ENCODE measurements at regions not wholly inside any gene's neighbourhood (a gene's known extent, or its start where the extent isn't known, plus 50 kb on each side); places are given as distances from the start of the nearest gene placed in this dataset.
A peak's percentile ranks its signal among the peaks of the same experiment; 100 is the strongest.

- Mint-ChIP-seq H3K9me3 (no peaks in the 10 kb centered on the region), H3K27ac (peak overlapping the region; percentile 99), H3K4me3 (peak overlapping the region; percentile 48), H3K36me3 (ENCODE audit: low read depth) (no peaks in the 10 kb centered on the region), H3K4me1 (ENCODE audit: low read depth) (peaks cover 97% of the 10 kb centered on the region), H3K27me3 (peaks cover 2% of the 10 kb centered on the region)
- intact Hi-C loops (cut with micrococcal nuclease): loop anchor here (1.0 to 5.0 kb wide), 2 partner anchors 24 to 84 kb away; partner anchors contain the start of gene PITX1
Observed at GRCh38 chr5:135116160-135116561, 82.1 kb upstream of the PITX1 start.

- Mint-ChIP-seq H3K9me3 (no peaks in the 10 kb centered on the region), H3K27me3 (no peaks in the 10 kb centered on the region), H3K36me3 (ENCODE audit: low read depth) (no peaks in the 10 kb centered on the region), H3K4me1 (ENCODE audit: low read depth) (peaks cover 97% of the 10 kb centered on the region), H3K4me3 (peak overlapping the region; percentile 45), H3K27ac (peak overlapping the region; percentile 99)
- intact Hi-C loops (cut with micrococcal nuclease): loop anchor here (5.0 kb wide), 1 partner anchor 83 kb away; the partner anchor contains the start of gene PITX1
Observed at GRCh38 chr5:135115591-135115990, 81.6 kb upstream of the PITX1 start.

DNA sequence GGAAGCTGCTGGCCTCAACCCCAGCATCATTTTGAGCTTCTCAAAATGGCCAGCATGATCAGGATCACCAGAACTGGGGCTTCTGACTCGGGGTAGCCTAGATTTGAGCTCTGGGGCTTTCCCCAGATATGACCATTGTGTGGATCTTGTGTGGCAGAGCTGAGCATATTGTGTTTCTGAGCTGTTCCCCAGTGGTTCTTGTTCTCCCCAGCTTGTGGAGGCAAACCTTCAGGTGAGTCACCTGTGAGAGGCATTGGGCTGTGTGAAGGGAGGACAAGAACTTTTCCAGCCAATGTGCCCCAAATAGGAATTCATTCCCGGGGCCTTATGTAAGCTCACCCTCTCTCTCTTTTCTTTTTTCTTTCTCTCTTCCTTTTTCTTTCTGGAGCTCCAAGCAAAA lies 80.7 kb upstream of the PITX1 start:
- Mint-ChIP-seq H3K9me3 (no peaks in the 10 kb centered on the region), H3K4me1 (ENCODE audit: low read depth) (peaks cover 98% of the 10 kb centered on the region), H3K4me3 (no peak overlapping the region), H3K27ac (peak overlapping the region; percentile 99), H3K36me3 (ENCODE audit: low read depth) (no peaks in the 10 kb centered on the region), H3K27me3 (peaks cover 3% of the 10 kb centered on the region)
- intact Hi-C loops (cut with micrococcal nuclease): loop anchor here (5.0 kb wide), 1 partner anchor 82 kb away; the partner anchor contains the start of gene PITX1

GRCh38 chr5:135112008-135112725 lies 78.1 kb upstream of the PITX1 start:
- Mint-ChIP-seq H3K9me3 (no peaks in the 10 kb centered on the region), H3K27me3 (peaks cover 8% of the 10 kb centered on the region), H3K36me3 (ENCODE audit: low read depth) (no peaks in the 10 kb centered on the region), H3K4me3 (no peak overlapping the region), H3K27ac (peak overlapping the region; percentile 99), H3K4me1 (ENCODE audit: low read depth) (peaks cover 87% of the 10 kb centered on the region)
- intact Hi-C loops (cut with micrococcal nuclease): no loop called here

DNA sequence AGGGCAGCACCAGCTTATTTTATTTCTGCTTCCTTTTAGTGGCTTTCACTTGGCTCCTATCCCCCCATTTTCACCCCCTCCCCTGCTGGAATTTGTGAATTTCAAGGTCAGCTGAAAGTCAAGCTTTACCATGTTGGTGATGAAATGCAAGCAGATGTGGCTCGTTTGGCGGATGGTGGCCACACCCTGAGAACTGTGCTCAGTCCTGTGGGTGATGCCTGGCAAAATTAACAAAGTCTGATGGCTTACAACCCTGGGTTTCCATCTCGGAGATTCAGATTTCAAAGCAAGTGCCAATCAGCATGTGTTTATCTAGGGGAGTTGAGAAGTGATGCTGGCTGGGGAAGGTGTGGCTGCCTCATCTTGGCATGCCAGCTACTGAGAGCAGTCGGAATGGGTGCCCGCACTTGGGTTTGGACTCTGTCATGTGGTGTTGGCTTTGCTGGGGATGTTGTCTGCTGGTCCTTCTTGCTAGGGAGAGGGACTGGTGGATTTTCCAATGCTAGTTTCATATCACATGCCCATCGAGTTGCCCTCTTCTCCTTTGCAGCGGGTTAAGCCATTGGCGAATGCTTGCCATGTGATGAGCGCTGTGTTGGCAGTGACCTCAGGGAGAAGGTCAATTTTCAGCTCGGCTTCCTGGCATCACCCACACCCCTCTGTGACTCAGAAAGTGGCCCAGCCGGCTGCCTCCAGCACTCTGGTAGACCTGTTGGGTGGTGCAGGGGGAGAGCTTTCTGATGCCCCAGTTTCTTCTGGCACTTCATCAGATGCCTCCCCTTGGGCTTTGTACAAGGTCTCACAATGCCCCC lies 77.0 kb upstream of the PITX1 start:
- H3K9me3 Mint-ChIP-seq: no peaks in the 10 kb centered on the region
- intact Hi-C loops (cut with micrococcal nuclease): no loop called here
- peak overlapping the region; percentile 99 for H3K27ac Mint-ChIP-seq
- H3K27me3 Mint-ChIP-seq: peaks cover 12% of the 10 kb centered on the region
- no peak overlapping the region for H3K4me3 Mint-ChIP-seq
- H3K36me3 Mint-ChIP-seq (ENCODE audit: low read depth): no peaks in the 10 kb centered on the region
- H3K4me1 Mint-ChIP-seq (ENCODE audit: low read depth): peaks cover 87% of the 10 kb centered on the region

GRCh38 chr5:135108992-135109391 lies 75.0 kb upstream of the PITX1 start:
- Mint-ChIP-seq H3K27ac (peak overlapping the region; percentile 99), H3K36me3 (ENCODE audit: low read depth) (no peaks in the 10 kb centered on the region), H3K27me3 (peaks cover 16% of the 10 kb centered on the region), H3K9me3 (no peaks in the 10 kb centered on the region), H3K4me3 (no peak overlapping the region), H3K4me1 (ENCODE audit: low read depth) (peaks cover 88% of the 10 kb centered on the region)
- intact Hi-C loops (cut with micrococcal nuclease): loop anchor here (5.0 kb wide), 1 partner anchor 33 kb away; no protein-coding TSS in a partner anchor

GRCh38 chr5:135108569-135108968 lies 74.5 kb upstream of the PITX1 start:
- Mint-ChIP-seq H3K4me1 (ENCODE audit: low read depth) (peaks cover 85% of the 10 kb centered on the region), H3K4me3 (no peak overlapping the region), H3K27me3 (peaks cover 16% of the 10 kb centered on the region), H3K9me3 (no peaks in the 10 kb centered on the region), H3K27ac (peak overlapping the region; percentile 34), H3K36me3 (ENCODE audit: low read depth) (no peaks in the 10 kb centered on the region)
- intact Hi-C loops (cut with micrococcal nuclease): loop anchor here (5.0 kb wide), 1 partner anchor 34 kb away; no protein-coding TSS in a partner anchor

DNA sequence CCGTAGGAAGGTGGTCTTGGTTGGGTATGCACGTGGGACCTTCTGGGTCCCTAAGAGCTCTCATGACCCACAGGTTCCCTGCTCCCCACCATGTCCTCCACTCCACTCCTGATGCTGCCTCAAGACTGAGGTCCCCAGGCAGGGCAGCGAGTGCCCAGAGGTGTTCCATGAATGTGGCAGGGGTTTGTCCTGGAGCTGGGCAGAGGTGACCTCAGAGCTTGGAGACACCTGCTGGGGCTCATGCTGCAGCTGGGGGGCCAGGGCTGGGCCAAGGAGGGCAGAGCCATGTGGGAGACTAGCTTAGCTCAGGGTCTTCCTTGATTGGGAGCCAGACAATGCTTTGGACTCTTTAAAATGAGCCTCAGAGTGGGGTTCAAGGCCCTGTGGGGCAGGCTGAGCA lies 74.0 kb upstream of the PITX1 start:
- Mint-ChIP-seq H3K27ac (peak overlapping the region; percentile 34), H3K4me3 (no peak overlapping the region), H3K36me3 (ENCODE audit: low read depth) (no peaks in the 10 kb centered on the region), H3K4me1 (ENCODE audit: low read depth) (peaks cover 79% of the 10 kb centered on the region), H3K27me3 (peaks cover 16% of the 10 kb centered on the region), H3K9me3 (no peaks in the 10 kb centered on the region)
- intact Hi-C loops (cut with micrococcal nuclease): loop anchor here (5.0 kb wide), 1 partner anchor 34 kb away; no protein-coding TSS in a partner anchor

GRCh38 chr5:135106610-135107471 lies 72.8 kb upstream of the PITX1 start:
- Mint-ChIP-seq H3K9me3 (no peaks in the 10 kb centered on the region), H3K4me3 (no peak overlapping the region), H3K36me3 (ENCODE audit: low read depth) (no peaks in the 10 kb centered on the region), H3K27ac (peak overlapping the region; percentile 34), H3K27me3 (peaks cover 16% of the 10 kb centered on the region), H3K4me1 (ENCODE audit: low read depth) (peaks cover 67% of the 10 kb centered on the region)
- intact Hi-C loops (cut with micrococcal nuclease): loop anchor here (5.0 kb wide), 1 partner anchor 35 kb away; no protein-coding TSS in a partner anchor

DNA sequence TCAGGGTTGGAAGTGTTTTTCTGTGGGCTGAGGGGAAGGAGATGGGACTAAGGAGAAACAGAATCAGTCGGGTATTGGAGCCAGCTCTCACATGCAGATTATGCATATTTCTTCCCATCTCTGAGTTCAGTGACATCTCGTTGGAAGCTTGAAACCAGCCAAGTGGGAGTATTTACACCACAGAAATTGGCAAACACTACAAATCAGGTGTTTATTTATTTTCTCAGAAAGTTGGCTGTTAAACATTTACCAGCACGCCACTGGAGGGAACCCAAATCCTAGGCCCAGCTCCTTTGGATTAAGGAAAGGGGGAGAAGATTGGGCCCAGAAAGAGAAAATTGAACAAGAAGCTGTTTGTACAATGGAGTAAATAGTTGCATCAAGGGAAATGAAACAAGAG lies 72.1 kb upstream of the PITX1 start:
- intact Hi-C loops (cut with micrococcal nuclease): loop anchor here (5.0 kb wide), 1 partner anchor 36 kb away; no protein-coding TSS in a partner anchor
- Mint-ChIP-seq H3K4me3 (no peak overlapping the region), H3K27me3 (peaks cover 16% of the 10 kb centered on the region), H3K4me1 (ENCODE audit: low read depth) (peaks cover 60% of the 10 kb centered on the region), H3K9me3 (no peaks in the 10 kb centered on the region), H3K27ac (no peak overlapping the region), H3K36me3 (ENCODE audit: low read depth) (no peaks in the 10 kb centered on the region)

DNA sequence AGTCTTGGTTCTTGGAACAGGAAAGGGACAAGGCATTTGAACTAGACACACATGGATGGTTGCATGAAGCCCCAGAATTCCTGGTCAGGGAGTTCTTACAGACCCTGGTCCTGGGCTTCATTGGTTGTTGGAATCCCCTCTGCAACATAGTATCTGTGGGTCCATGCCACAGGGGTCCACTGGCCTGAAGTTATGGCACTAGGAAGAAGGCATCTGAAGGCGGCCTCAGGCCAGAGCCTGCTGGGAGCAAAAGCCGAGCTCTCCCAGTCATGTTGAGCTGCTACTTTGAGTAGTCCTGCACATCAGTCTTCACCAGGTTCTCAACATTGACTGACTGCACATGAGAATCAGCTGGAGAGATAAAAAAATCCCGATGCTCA lies 71.1 kb upstream of the PITX1 start:
- H3K27me3 Mint-ChIP-seq: peaks cover 18% of the 10 kb centered on the region
- no peaks in the 10 kb centered on the region for H3K9me3 Mint-ChIP-seq
- peaks cover 51% of the 10 kb centered on the region for H3K4me1 Mint-ChIP-seq (ENCODE audit: low read depth)
- intact Hi-C loops (cut with micrococcal nuclease): loop anchor here (5.0 kb wide), 1 partner anchor 37 kb away; no protein-coding TSS in a partner anchor
- no peak overlapping the region for H3K27ac Mint-ChIP-seq
- no peaks in the 10 kb centered on the region for H3K36me3 Mint-ChIP-seq (ENCODE audit: low read depth)
- no peak overlapping the region for H3K4me3 Mint-ChIP-seq

GRCh38 chr5:135103575-135103853 lies 69.5 kb upstream of the PITX1 start:
- H3K4me3 Mint-ChIP-seq: no peak overlapping the region
- no peaks in the 10 kb centered on the region for H3K9me3 Mint-ChIP-seq
- H3K27me3 Mint-ChIP-seq: peaks cover 17% of the 10 kb centered on the region
- no peaks in the 10 kb centered on the region for H3K36me3 Mint-ChIP-seq (ENCODE audit: low read depth)
- intact Hi-C loops (cut with micrococcal nuclease): no loop called here
- H3K27ac Mint-ChIP-seq: no peak overlapping the region
- H3K4me1 Mint-ChIP-seq (ENCODE audit: low read depth): peaks cover 45% of the 10 kb centered on the region

- no peaks in the 10 kb centered on the region for H3K9me3 Mint-ChIP-seq
- no peak overlapping the region for H3K27ac Mint-ChIP-seq
- peaks cover 15% of the 10 kb centered on the region for H3K27me3 Mint-ChIP-seq
- peaks cover 40% of the 10 kb centered on the region for H3K4me1 Mint-ChIP-seq (ENCODE audit: low read depth)
- intact Hi-C loops (cut with micrococcal nuclease): no loop called here
- no peak overlapping the region for H3K4me3 Mint-ChIP-seq
- no peaks in the 10 kb centered on the region for H3K36me3 Mint-ChIP-seq (ENCODE audit: low read depth)
Observed at GRCh38 chr5:135102716-135103574, 68.9 kb upstream of the PITX1 start.

Data from dendritic cell treated with granulocyte-macrophage colony-stimulating factor and Interleukin-4, amounts not matched to agents 40 ng/mL and 50 ng/mL, for 4 days (primary cell).